H9 (cell line): ENCODE measurements at regions not wholly inside any gene's neighbourhood (a gene's known extent, or its start where the extent isn't known, plus 50 kb on each side); places are given as distances from the start of the nearest gene placed in this dataset.
A peak's percentile ranks its signal among the peaks of the same experiment; 100 is the strongest.

Experiments used
- DNase-seq: peaks from one replicate; pipeline ENCODE4 v3.0.0-alpha.2; 2017
- H2AFZ ChIP-seq: one replicate; pipeline ENCODE4 v1.6.1; 2013; ENCODE audit warnings: mild to moderate bottlenecking, low read length, control low read depth, moderate library complexity
- H2AK5ac ChIP-seq: 2 replicates; pipeline ENCODE4 v1.6.1; 2013; ENCODE audit warnings: low read length, control low read depth, mixed read lengths; ENCODE audit not compliant: insufficient read length
- H2BK120ac ChIP-seq: one replicate; pipeline ENCODE4 v1.6.1; 2013; ENCODE audit warnings: low read depth, mild to moderate bottlenecking, low read length, control low read depth, inconsistent platforms; ENCODE audit not compliant: poor library complexity, severe bottlenecking
- H2BK12ac ChIP-seq: 2 replicates; pipeline ENCODE4 v1.6.1; 2013; ENCODE audit warnings: low read length, control low read depth, mixed read lengths, low read depth; ENCODE audit not compliant: insufficient read length
- H2BK15ac ChIP-seq: 2 replicates; pipeline ENCODE4 v1.6.1; 2013; ENCODE audit warnings: low read depth, low read length, control low read depth
- H2BK20ac ChIP-seq: one replicate; pipeline ENCODE4 v1.6.1; 2013; ENCODE audit warnings: low read depth, mild to moderate bottlenecking, low read length, control low read depth, inconsistent platforms; ENCODE audit not compliant: poor library complexity, severe bottlenecking
- H2BK5ac ChIP-seq: 2 replicates; pipeline ENCODE4 v1.6.1; 2013; ENCODE audit warnings: low read length, control low read depth, mixed read lengths; ENCODE audit not compliant: insufficient read length
- H3K14ac ChIP-seq: 2 replicates; pipeline ENCODE4 v1.6.1; 2013; ENCODE audit warnings: low read length, control low read depth; ENCODE audit not compliant: insufficient read depth
- H3K18ac ChIP-seq: 2 replicates; pipeline ENCODE4 v1.6.1; 2013; ENCODE audit warnings: low read depth, mild to moderate bottlenecking, mixed read lengths, low read length, control low read depth; ENCODE audit not compliant: insufficient read length
- H3K23ac ChIP-seq: 2 replicates; pipeline ENCODE4 v1.6.1; 2013; ENCODE audit warnings: low read length, control low read depth, mixed read lengths, low read depth; ENCODE audit not compliant: insufficient read length
- H3K23me2 ChIP-seq: 2 replicates; pipeline ENCODE4 v1.6.1; 2013; ENCODE audit warnings: low read depth, mild to moderate bottlenecking, mixed read lengths, low read length, control low read depth; ENCODE audit not compliant: insufficient read length, poor library complexity, severe bottlenecking
- H3K27ac ChIP-seq: 2 replicates; pipeline ENCODE4 v1.5.1; 2013; ENCODE audit warnings: low read length, control low read depth, mixed read lengths, low read depth; ENCODE audit not compliant: insufficient read length
- H3K27me3 ChIP-seq: 2 replicates; pipeline ENCODE4 v1.6.1; 2013; ENCODE audit warnings: low read length, control low read depth, inconsistent platforms; ENCODE audit not compliant: insufficient read depth
- H3K4ac ChIP-seq: 2 replicates; pipeline ENCODE4 v1.6.1; 2013; ENCODE audit warnings: low read depth, mild to moderate bottlenecking, control low read depth, inconsistent platforms, low read length, moderate library complexity
- H3K4me1 ChIP-seq: 2 replicates; pipeline ENCODE4 v1.6.1; 2013; ENCODE audit warnings: low read length, control low read depth, inconsistent platforms; ENCODE audit not compliant: insufficient read depth
- H3K4me2 ChIP-seq: 2 replicates; pipeline ENCODE4 v1.6.1; 2013; ENCODE audit warnings: low read length, control low read depth, mixed read lengths; ENCODE audit not compliant: insufficient read length, insufficient read depth
- H3K56ac ChIP-seq: 2 replicates; pipeline ENCODE4 v1.6.1; 2013; ENCODE audit warnings: low read depth, mild to moderate bottlenecking, mixed read lengths, low read length, control low read depth; ENCODE audit not compliant: insufficient read length
- H3K79me1 ChIP-seq: 2 replicates; pipeline ENCODE4 v1.6.1; 2013; ENCODE audit warnings: low read depth, mild to moderate bottlenecking, moderate library complexity, low read length, control low read depth, inconsistent platforms; ENCODE audit not compliant: insufficient read depth, poor library complexity, severe bottlenecking
- H3K79me2 ChIP-seq: 2 replicates; pipeline ENCODE4 v1.6.1; 2013; ENCODE audit warnings: low read length, control low read depth, inconsistent platforms; ENCODE audit not compliant: insufficient read depth
- H3K9ac ChIP-seq: 2 replicates; pipeline ENCODE4 v1.6.1; 2013; ENCODE audit warnings: low read length, control low read depth, mixed read lengths; ENCODE audit not compliant: insufficient read length; ENCODE audit errors: extremely low read depth
- H3K9me3 ChIP-seq: one replicate; pipeline ENCODE4 v1.6.1; 2013; ENCODE audit warnings: low read depth, low read length, inconsistent platforms; ENCODE audit not compliant: control insufficient read depth
- H3T11ph ChIP-seq: one replicate; pipeline ENCODE4 v1.6.1; 2013; ENCODE audit warnings: mild to moderate bottlenecking, low read length, control low read depth, inconsistent platforms
- H4K20me1 ChIP-seq: one replicate; pipeline ENCODE4 v1.6.1; 2013; ENCODE audit not compliant: control insufficient read depth, insufficient read length, insufficient read depth
- H4K5ac ChIP-seq: 2 replicates; pipeline ENCODE4 v1.6.1; 2013; ENCODE audit warnings: low read depth, mild to moderate bottlenecking, mixed read lengths, low read length, control low read depth; ENCODE audit not compliant: insufficient read length
- H4K8ac ChIP-seq: replicated peaks from 2 replicates; pipeline ENCODE4 v1.6.1; 2013; ENCODE audit warnings: low read length, control low read depth, mixed read lengths, low read depth; ENCODE audit not compliant: insufficient read length
- H4K91ac ChIP-seq: 2 replicates; pipeline ENCODE4 v1.6.1; 2013; ENCODE audit warnings: low read depth, mild to moderate bottlenecking, moderate library complexity, mixed read lengths, low read length, control low read depth; ENCODE audit not compliant: insufficient read length
- H3K27ac Mint-ChIP-seq, 3 experiments: 2 replicates in 2 of 3; 3 replicates in 1 of 3; pipeline ENCODE4 v1.8.0; 2020 to 2021; ENCODE audit warnings: mixed read lengths in 3 of 3, mild to moderate bottlenecking in 1 of 3, moderate library complexity in 1 of 3
- H3K27me3 Mint-ChIP-seq: 2 replicates; pipeline ENCODE4 v1.8.0; 2021; ENCODE audit warnings: low read depth, mild to moderate bottlenecking, moderate library complexity, mixed read lengths
- H3K36me3 Mint-ChIP-seq, 3 experiments: 2 replicates in 2 of 3; 3 replicates in 1 of 3; pipeline ENCODE4 v1.8.0; 2020 to 2021; ENCODE audit warnings: low read depth in 3 of 3, mixed read lengths in 3 of 3; ENCODE audit not compliant: insufficient read depth in 1 of 3
- H3K4me1 Mint-ChIP-seq, 2 experiments: 2 replicates each; pipeline ENCODE4 v1.8.0; 2020; ENCODE audit warnings: mixed read lengths in 2 of 2
- H3K4me3 Mint-ChIP-seq, 2 experiments: 2 replicates in 1 of 2; 3 replicates in 1 of 2; pipeline ENCODE4 v1.8.0; 2020 to 2021; ENCODE audit warnings: mild to moderate bottlenecking in 2 of 2, mixed read lengths in 2 of 2, moderate library complexity in 1 of 2
- H3K9me3 Mint-ChIP-seq, 2 experiments: 2 replicates in 1 of 2; 3 replicates in 1 of 2; pipeline ENCODE4 v1.8.0; 2020; ENCODE audit warnings: mild to moderate bottlenecking in 2 of 2, mixed read lengths in 2 of 2, moderate library complexity in 1 of 2
- WGBS: extraction: QIAGEN DNeasy Blood & Tissue Kit; methylation state at CpG from one replicate; pipeline ENCODE4 v1.1.7; 2013; ENCODE audit warnings: missing lambda C conversion rate, low lambda C conversion rate, mixed read lengths; ENCODE audit not compliant: insufficient read length; ENCODE audit errors: extremely low coverage; 5-methylcytosine and 5-hydroxymethylcytosine counted together
- TF ChIP-seq, protein P1 (sequence below): fragments of 200-600 bp; sonication (generic); conservative IDR thresholded peaks from 3 replicates; pipeline ENCODE4 v1.8.0; 2021; ENCODE audit warnings: antibody characterized with exemption, mild to moderate bottlenecking

DNA sequence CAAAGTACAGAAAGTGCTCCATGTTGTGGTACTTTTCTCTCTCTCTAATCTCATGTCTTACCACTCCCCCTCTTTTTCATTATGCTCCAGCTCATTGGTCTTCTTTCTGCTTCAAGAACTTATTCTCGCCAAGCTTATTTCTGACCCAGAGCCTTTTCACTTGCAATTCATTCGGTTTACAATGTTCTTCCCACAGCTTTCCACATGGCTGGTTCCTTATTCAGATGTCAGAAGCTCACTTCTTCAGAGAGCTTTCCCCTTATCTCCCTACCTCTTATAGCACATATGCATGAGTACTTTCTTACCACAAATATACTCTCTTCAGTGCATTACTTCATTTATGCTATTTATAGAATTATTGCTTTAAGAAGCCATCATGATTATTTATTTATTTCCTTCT is 338.8 kb upstream of the ATP10B start:
- no peak overlapping the region for H4K5ac ChIP-seq
- no peak overlapping the region for H3K4me2 ChIP-seq
- H3K27ac ChIP-seq: no peak overlapping the region
- H2BK12ac ChIP-seq: no peak overlapping the region
- H4K91ac ChIP-seq: no peak overlapping the region
- H3K27me3 ChIP-seq: no peaks in the 10 kb centered on the region
- no peaks in the 10 kb centered on the region for H3K79me2 ChIP-seq
- no peak overlapping the region for H3K56ac ChIP-seq
- no peaks in the 10 kb centered on the region; a peak in 1 of 7 replicates for H3K36me3 Mint-ChIP-seq
- no peak overlapping the region for H3K9ac ChIP-seq
- no peaks in the 10 kb centered on the region for H4K20me1 ChIP-seq
- WGBS: no CpG with 5 or more reads among the region's 2 CpGs
- H3K4me1 Mint-ChIP-seq: peaks cover 17 to 19% of the 10 kb centered on the region in 2 experiments
- H3K23me2 ChIP-seq: no peaks in the 10 kb centered on the region
- H3K23ac ChIP-seq: no peak overlapping the region
- H2BK15ac ChIP-seq: no peak overlapping the region
- H3K79me1 ChIP-seq: no peaks in the 10 kb centered on the region
- H2AFZ ChIP-seq: no peak overlapping the region
- no peak overlapping the region; a peak in 1 of 5 replicates for H3K4me3 Mint-ChIP-seq
- peak overlapping the region in 1 of 3 experiments; percentile 73; a peak in 2 of 7 replicates for H3K27ac Mint-ChIP-seq
- H3K4me1 ChIP-seq: peaks cover 2% of the 10 kb centered on the region; the same call in 1 of the 2 replicates
- no peak overlapping the region for H2AK5ac ChIP-seq
- no peak overlapping the region for H2BK120ac ChIP-seq
- H2BK5ac ChIP-seq: no peak overlapping the region
- no peak overlapping the region for H3K18ac ChIP-seq
- H3T11ph ChIP-seq: no peak overlapping the region
- no peak for DNase-seq
- TF ChIP-seq, protein P1, sequence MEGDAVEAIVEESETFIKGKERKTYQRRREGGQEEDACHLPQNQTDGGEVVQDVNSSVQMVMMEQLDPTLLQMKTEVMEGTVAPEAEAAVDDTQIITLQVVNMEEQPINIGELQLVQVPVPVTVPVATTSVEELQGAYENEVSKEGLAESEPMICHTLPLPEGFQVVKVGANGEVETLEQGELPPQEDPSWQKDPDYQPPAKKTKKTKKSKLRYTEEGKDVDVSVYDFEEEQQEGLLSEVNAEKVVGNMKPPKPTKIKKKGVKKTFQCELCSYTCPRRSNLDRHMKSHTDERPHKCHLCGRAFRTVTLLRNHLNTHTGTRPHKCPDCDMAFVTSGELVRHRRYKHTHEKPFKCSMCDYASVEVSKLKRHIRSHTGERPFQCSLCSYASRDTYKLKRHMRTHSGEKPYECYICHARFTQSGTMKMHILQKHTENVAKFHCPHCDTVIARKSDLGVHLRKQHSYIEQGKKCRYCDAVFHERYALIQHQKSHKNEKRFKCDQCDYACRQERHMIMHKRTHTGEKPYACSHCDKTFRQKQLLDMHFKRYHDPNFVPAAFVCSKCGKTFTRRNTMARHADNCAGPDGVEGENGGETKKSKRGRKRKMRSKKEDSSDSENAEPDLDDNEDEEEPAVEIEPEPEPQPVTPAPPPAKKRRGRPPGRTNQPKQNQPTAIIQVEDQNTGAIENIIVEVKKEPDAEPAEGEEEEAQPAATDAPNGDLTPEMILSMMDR: no peak
- no peaks in the 10 kb centered on the region for H3K9me3 ChIP-seq
- no peaks in the 10 kb centered on the region for H3K27me3 Mint-ChIP-seq
- no peak overlapping the region for H3K14ac ChIP-seq
- H2BK20ac ChIP-seq: no peak overlapping the region
- no peaks in the 10 kb centered on the region for H3K9me3 Mint-ChIP-seq
- no peak overlapping the region for H4K8ac ChIP-seq
- no peak overlapping the region for H3K4ac ChIP-seq
